GM23338 (cell line): ENCODE measurements at regions not wholly inside any gene's neighbourhood (a gene's known extent, or its start where the extent isn't known, plus 50 kb on each side); places are given as distances from the start of the nearest gene placed in this dataset.

Experiments
- CREB1 ChIP-seq: fragments of 250-450 bp; sonication (Bioruptor Pico); IDR thresholded peaks from 2 replicates; pipeline ENCODE4 v1.5.0; 2020; ENCODE audit warnings: low read depth, mild to moderate bottlenecking, moderate library complexity
- EZH2 ChIP-seq: fragments of 200-600 bp; sonication (generic); IDR thresholded peaks from one replicate; pipeline ENCODE4 v1.8.0; 2017; ENCODE audit warnings: antibody characterized with exemption, mild to moderate bottlenecking, low read depth; ENCODE audit not compliant: unreplicated experiment
- EZH2phosphoT487 ChIP-seq: fragments of 200-600 bp; sonication (generic); IDR thresholded peaks from one replicate; pipeline ENCODE4 v1.8.1; 2018; ENCODE audit warnings: antibody characterized with exemption; ENCODE audit not compliant: unreplicated experiment
- JUNB ChIP-seq: IDR thresholded peaks from one replicate; pipeline ENCODE4 v1.6.1; 2016; ENCODE audit warnings: antibody characterized with exemption; ENCODE audit not compliant: unreplicated experiment
- NANOG ChIP-seq: IDR thresholded peaks from 2 replicates; pipeline ENCODE4 v1.6.1; 2016; ENCODE audit warnings: antibody characterized with exemption, borderline replicate concordance
- POLR2AphosphoS5 ChIP-seq: IDR thresholded peaks from 2 replicates; pipeline ENCODE4 v1.6.1; 2016; ENCODE audit warnings: antibody characterized with exemption, low read depth
- ZNF114 ChIP-seq: fragments of 250-450 bp; sonication (Bioruptor Pico); IDR thresholded peaks from 2 replicates; pipeline ENCODE4 v1.5.0; 2020; ENCODE audit warnings: mild to moderate bottlenecking, moderate library complexity
- TF ChIP-seq, protein P1 (sequence below), 2 experiments: fragments of 200-600 bp in 1 of 2; sonication (generic) in 1 of 2; conservative IDR thresholded peaks; 2 replicates each; pipeline versions ENCODE4 v1.5.1 to v1.6.1; 2016 to 2017; ENCODE audit warnings: antibody characterized with exemption in 2 of 2, low read depth in 2 of 2, mild to moderate bottlenecking in 2 of 2, moderate library complexity in 1 of 2
- TF ChIP-seq, protein P2 (sequence below): IDR thresholded peaks from 2 replicates; pipeline ENCODE4 v1.6.1; 2016; ENCODE audit warnings: antibody characterized with exemption
- TF ChIP-seq, protein P3 (sequence below): IDR thresholded peaks from one replicate; pipeline ENCODE4 v1.6.1; 2018; ENCODE audit warnings: antibody characterized with exemption; ENCODE audit not compliant: unreplicated experiment

DNA sequence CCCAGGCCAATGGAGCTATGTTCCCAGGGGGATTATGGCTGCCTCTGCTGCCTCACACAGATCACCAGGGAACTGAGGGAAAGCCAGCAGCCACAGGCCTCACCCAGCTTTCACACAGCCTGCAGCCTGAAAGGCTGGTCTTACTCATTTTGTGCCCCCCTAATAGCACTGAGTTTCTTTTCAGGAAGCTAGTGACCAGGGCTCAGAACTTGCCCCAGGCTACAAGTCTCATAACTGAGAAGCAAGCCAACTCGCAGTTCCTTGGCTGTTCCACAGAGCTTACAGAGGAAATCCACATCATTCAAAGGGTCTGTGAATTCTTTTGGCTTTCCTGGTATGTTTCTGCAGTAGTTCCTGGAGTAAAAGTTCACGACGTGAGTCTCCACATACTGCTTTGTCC is 524.8 kb upstream of the GJE1 start:
- TF ChIP-seq, protein P1, sequence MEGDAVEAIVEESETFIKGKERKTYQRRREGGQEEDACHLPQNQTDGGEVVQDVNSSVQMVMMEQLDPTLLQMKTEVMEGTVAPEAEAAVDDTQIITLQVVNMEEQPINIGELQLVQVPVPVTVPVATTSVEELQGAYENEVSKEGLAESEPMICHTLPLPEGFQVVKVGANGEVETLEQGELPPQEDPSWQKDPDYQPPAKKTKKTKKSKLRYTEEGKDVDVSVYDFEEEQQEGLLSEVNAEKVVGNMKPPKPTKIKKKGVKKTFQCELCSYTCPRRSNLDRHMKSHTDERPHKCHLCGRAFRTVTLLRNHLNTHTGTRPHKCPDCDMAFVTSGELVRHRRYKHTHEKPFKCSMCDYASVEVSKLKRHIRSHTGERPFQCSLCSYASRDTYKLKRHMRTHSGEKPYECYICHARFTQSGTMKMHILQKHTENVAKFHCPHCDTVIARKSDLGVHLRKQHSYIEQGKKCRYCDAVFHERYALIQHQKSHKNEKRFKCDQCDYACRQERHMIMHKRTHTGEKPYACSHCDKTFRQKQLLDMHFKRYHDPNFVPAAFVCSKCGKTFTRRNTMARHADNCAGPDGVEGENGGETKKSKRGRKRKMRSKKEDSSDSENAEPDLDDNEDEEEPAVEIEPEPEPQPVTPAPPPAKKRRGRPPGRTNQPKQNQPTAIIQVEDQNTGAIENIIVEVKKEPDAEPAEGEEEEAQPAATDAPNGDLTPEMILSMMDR (conservative IDR thresholded peaks at IDR 0.05; ENCODE audit: low read depth in 2 of 2): no peak
- TF ChIP-seq POLR2AphosphoS5 (no peak), EZH2 (no peak), NANOG (no peak), CREB1 (CRISPR knock-in tag) (no peak), ZNF114 (CRISPR knock-in tag) (no peak), EZH2phosphoT487 (no peak), JUNB (no peak)
- TF ChIP-seq, protein P2, sequence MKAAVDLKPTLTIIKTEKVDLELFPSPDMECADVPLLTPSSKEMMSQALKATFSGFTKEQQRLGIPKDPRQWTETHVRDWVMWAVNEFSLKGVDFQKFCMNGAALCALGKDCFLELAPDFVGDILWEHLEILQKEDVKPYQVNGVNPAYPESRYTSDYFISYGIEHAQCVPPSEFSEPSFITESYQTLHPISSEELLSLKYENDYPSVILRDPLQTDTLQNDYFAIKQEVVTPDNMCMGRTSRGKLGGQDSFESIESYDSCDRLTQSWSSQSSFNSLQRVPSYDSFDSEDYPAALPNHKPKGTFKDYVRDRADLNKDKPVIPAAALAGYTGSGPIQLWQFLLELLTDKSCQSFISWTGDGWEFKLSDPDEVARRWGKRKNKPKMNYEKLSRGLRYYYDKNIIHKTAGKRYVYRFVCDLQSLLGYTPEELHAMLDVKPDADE: no peak
- TF ChIP-seq, protein P3, sequence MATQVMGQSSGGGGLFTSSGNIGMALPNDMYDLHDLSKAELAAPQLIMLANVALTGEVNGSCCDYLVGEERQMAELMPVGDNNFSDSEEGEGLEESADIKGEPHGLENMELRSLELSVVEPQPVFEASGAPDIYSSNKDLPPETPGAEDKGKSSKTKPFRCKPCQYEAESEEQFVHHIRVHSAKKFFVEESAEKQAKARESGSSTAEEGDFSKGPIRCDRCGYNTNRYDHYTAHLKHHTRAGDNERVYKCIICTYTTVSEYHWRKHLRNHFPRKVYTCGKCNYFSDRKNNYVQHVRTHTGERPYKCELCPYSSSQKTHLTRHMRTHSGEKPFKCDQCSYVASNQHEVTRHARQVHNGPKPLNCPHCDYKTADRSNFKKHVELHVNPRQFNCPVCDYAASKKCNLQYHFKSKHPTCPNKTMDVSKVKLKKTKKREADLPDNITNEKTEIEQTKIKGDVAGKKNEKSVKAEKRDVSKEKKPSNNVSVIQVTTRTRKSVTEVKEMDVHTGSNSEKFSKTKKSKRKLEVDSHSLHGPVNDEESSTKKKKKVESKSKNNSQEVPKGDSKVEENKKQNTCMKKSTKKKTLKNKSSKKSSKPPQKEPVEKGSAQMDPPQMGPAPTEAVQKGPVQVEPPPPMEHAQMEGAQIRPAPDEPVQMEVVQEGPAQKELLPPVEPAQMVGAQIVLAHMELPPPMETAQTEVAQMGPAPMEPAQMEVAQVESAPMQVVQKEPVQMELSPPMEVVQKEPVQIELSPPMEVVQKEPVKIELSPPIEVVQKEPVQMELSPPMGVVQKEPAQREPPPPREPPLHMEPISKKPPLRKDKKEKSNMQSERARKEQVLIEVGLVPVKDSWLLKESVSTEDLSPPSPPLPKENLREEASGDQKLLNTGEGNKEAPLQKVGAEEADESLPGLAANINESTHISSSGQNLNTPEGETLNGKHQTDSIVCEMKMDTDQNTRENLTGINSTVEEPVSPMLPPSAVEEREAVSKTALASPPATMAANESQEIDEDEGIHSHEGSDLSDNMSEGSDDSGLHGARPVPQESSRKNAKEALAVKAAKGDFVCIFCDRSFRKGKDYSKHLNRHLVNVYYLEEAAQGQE: no peak
